K562 (cell line): ENCODE measurements at regions not wholly inside any gene's neighbourhood (a gene's known extent, or its start where the extent isn't known, plus 50 kb on each side); places are given as distances from the start of the nearest gene placed in this dataset.

ENCODE experiments used
- CGGBP1 ChIP-seq: fragments of 250-450 bp; sonication (Bioruptor Pico); IDR thresholded peaks from 2 replicates; pipeline ENCODE4 v1.9.0; 2021; ENCODE audit warnings: mild to moderate bottlenecking
- JUN ChIP-seq, 2 experiments: sonication (generic) in 1 of 2; formaldehyde crosslinking in 1 of 2; IDR thresholded peaks; 2 replicates each; pipeline versions ENCODE4 v1.6.1 to v1.8.0; 2012 to 2022; ENCODE audit warnings: borderline replicate concordance in 2 of 2, mild to moderate bottlenecking in 2 of 2, improper control_type of control experiment in 1 of 2, low read depth in 1 of 2, low read length in 1 of 2, missing genetic modification reagents in 1 of 2
- RBFOX2 ChIP-seq: fragments of 200-400 bp; formaldehyde crosslinking; IDR thresholded peaks from 2 replicates; pipeline ENCODE4 v1.6.1; 2017; ENCODE audit warnings: low read depth, mild to moderate bottlenecking, low read length, moderate library complexity
- SNRNP70 ChIP-seq: fragments of 200-400 bp; formaldehyde crosslinking; optimal IDR thresholded peaks from 2 replicates; pipeline ENCODE3; 2017; ENCODE audit warnings: low read depth, low read length
- ZNF592 ChIP-seq: fragments of 450-650 bp; IDR thresholded peaks from 2 replicates; pipeline ENCODE4 v1.6.1; 2017; ENCODE audit warnings: antibody characterized with exemption, mild to moderate bottlenecking
- ZNF76 ChIP-seq: fragments of 250-450 bp; sonication (Bioruptor Pico); IDR thresholded peaks from 2 replicates; pipeline ENCODE4 v1.4.0; 2020; ENCODE audit warnings: mild to moderate bottlenecking, moderate library complexity, borderline replicate concordance

DNA sequence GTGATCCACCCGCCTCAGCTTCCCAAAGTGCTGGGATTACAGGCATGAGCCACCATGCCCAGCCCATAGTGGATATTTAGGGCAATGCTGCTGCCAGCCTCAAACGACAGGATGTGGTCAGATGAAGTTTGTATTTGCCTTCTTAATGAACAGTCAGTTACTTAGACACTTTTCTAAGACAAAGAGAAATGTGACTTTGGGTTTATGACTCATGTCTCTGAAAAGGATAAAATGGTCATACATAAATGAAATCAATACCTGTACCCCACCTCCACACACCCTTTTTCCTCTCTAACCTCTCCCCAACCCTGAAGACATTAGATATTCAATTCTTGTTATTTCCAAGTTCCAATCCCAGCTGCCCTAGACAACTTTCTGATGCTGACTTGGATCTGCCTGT is 109.3 kb upstream of the INSIG1 start (continued):
- TF ChIP-seq CGGBP1 (CRISPR knock-in tag) = no peak
- TF ChIP-seq ZNF76 (CRISPR knock-in tag) = no peak
- TF ChIP-seq ZNF592 = no peak
- TF ChIP-seq SNRNP70 = no peak
- no peak for TF ChIP-seq JUN (IDR thresholded peaks at IDR 0.05; ENCODE audit: borderline replicate concordance, low read depth, low read length)
- TF ChIP-seq JUN (CRISPR knock-in tag; IDR thresholded peaks at IDR 0.05; ENCODE audit: borderline replicate concordance) = no peak
- TF ChIP-seq RBFOX2 = no peak
